GM04503 (cell line): ENCODE measurements at regions not wholly inside any gene's neighbourhood (a gene's known extent, or its start where the extent isn't known, plus 50 kb on each side); places are given as distances from the start of the nearest gene placed in this dataset.
"Not testable (repeated sequence)": the region's sequence is repeated elsewhere in the genome, so short reads cannot be mapped to it uniquely, and the experiment has no call there.

Source experiments
- DNase-seq: peaks from one replicate; pipeline ENCODE4 v3.0.0-alpha.2; 2012; ENCODE audit warnings: low read depth

- DNase-seq, result no peak
These were observed 115.6 kb upstream of the METAP2 start for GRCh38 chr12:95358111-95359083.

GRCh38 chr12:95365912-95366311 is 108.0 kb upstream of the METAP2 start:
- DNase-seq, result no peak

GRCh38 chr12:95368931-95369330 is 105.0 kb upstream of the METAP2 start:
- peak; percentile 52 for DNase-seq

- no peak for DNase-seq
These were observed 102.4 kb upstream of the METAP2 start for GRCh38 chr12:95371571-95371970.

GRCh38 chr12:95379481-95379880 is 94.5 kb upstream of the METAP2 start:
- not testable (repeated sequence) for DNase-seq

GRCh38 chr12:95380334-95380733 is 93.6 kb upstream of the METAP2 start:
- not testable (repeated sequence) for DNase-seq

- DNase-seq, result no peak
These were observed 92.8 kb upstream of the METAP2 start for GRCh38 chr12:95380997-95381786.

GRCh38 chr12:95383920-95384319 is 90.0 kb upstream of the METAP2 start:
- not testable (repeated sequence) for DNase-seq

- no peak for DNase-seq
These were observed 89.2 kb upstream of the METAP2 start for GRCh38 chr12:95384785-95385184.

GRCh38 chr12:95385246-95386035 is 88.5 kb upstream of the METAP2 start:
- DNase-seq, result no peak

- DNase-seq, result no peak
These were observed 87.9 kb upstream of the METAP2 start for GRCh38 chr12:95386051-95386450.

- not testable (repeated sequence) for DNase-seq
These were observed 85.7 kb upstream of the METAP2 start for GRCh38 chr12:95388260-95388659.

GRCh38 chr12:95390192-95390591 is 83.8 kb upstream of the METAP2 start:
- no peak for DNase-seq

- DNase-seq, result no peak
These were observed 83.0 kb upstream of the METAP2 start for GRCh38 chr12:95390932-95391331.

- DNase-seq, result no peak
These were observed 80.7 kb upstream of the METAP2 start for GRCh38 chr12:95393191-95393790.

- no peak for DNase-seq
These were observed 78.3 kb upstream of the METAP2 start for GRCh38 chr12:95395696-95396095.

GRCh38 chr12:95396849-95397468 is 77.0 kb upstream of the METAP2 start:
- DNase-seq, result no peak

- no peak for DNase-seq
These were observed 76.4 kb upstream of the METAP2 start for GRCh38 chr12:95397571-95397970.

GRCh38 chr12:95402096-95402495 is 71.9 kb upstream of the METAP2 start:
- DNase-seq, result no peak

GRCh38 chr12:95408201-95408600 is 65.8 kb upstream of the METAP2 start:
- DNase-seq, result no peak

GRCh38 chr12:95411057-95411456 is 62.9 kb upstream of the METAP2 start:
- no peak for DNase-seq
